ENCODE measurements at regions not wholly inside any gene's neighbourhood (a gene's known extent, or its start where the extent isn't known, plus 50 kb on each side); places are given as distances from the start of the nearest gene placed in this dataset.

GRCh38 chr10:8361510-8361844 lies 307.0 kb downstream of the GATA3 start:
- DNase-seq (ENCODE audit: low read depth, low spot score), result no peak

More at GRCh38 chr10:8361510-8361844, 307.0 kb downstream of the GATA3 start:
- H3K79me2 ChIP-seq (ENCODE audit: control insufficient read depth, insufficient read depth, low read length), result no peaks in the 10 kb centered on the region
- in situ Hi-C loops (cut with MboI) (no loop called here), intact Hi-C loops (cut with micrococcal nuclease; ENCODE audit: unreplicated experiment) (loop anchor here (10.0 kb wide), 1 partner anchor 307 kb away; the partner anchor contains the start of gene GATA3)
- RAD21 ChIA-PET (ENCODE audit: unreplicated experiment), result no interaction called here
- H3K27ac ChIP-seq (ENCODE audit: control insufficient read depth, insufficient read depth), result no peak overlapping the region
- H3K9me3 ChIP-seq (replicated peaks; ENCODE audit: control insufficient read depth, insufficient read depth, low read length), result no peaks in the 10 kb centered on the region
- TF ChIP-seq PRDM15 (CRISPR knock-in tag; IDR thresholded peaks at IDR 0.05), result no peak
- TF ChIP-seq CTCF (IDR thresholded peaks at IDR 0.05 in 2 of 3, conservative IDR thresholded peaks at IDR 0.05 in 1 of 3; ENCODE audit: control insufficient read depth in 2 of 3, extremely low read depth in 1 of 3, insufficient read depth in 1 of 3, low read depth in 3 of 3, low read length in 3 of 3), result no peak
- no peak for TF ChIP-seq ESRRA (IDR thresholded peaks at IDR 0.05; ENCODE audit: low read length)
- TF ChIP-seq IKZF2 (IDR thresholded peaks at IDR 0.05), result no peak
- no peak for TF ChIP-seq JUND (IDR thresholded peaks at IDR 0.05; ENCODE audit: low read depth, low read length)
- TF ChIP-seq ELK1 (IDR thresholded peaks at IDR 0.05; ENCODE audit: low read depth, low read length), result no peak
- no peak for TF ChIP-seq E4F1 (IDR thresholded peaks at IDR 0.05; ENCODE audit: borderline replicate concordance, partially characterized antibody)
- no peak for TF ChIP-seq BCL11A (IDR thresholded peaks at IDR 0.05; ENCODE audit: low read depth, low read length)
- no peak for TF ChIP-seq ATF7 (IDR thresholded peaks at IDR 0.05; ENCODE audit: low read depth)
- no peak for TF ChIP-seq MTA3 (IDR thresholded peaks at IDR 0.05; ENCODE audit: borderline replicate concordance, low read length)
- no peak for TF ChIP-seq NR2C1 (IDR thresholded peaks at IDR 0.05)
- no peak for TF ChIP-seq ATF2 (IDR thresholded peaks at IDR 0.05; ENCODE audit: low read length)
- TF ChIP-seq HDGF (IDR thresholded peaks at IDR 0.05), result no peak
- TF ChIP-seq YBX1 (IDR thresholded peaks at IDR 0.05), result no peak
- BruUV-seq (replicated peaks), result no TSS peak
- peak; percentile 18; the same call in 1 of the 3 replicates for ATAC-seq
- 0% methylated on average over 2 of the region's 2 CpGs for WGBS (ENCODE audit: insufficient coverage, insufficient replicate concordance, low lambda C conversion rate, missing lambda C conversion rate)
- no peak overlapping the region for H3K9ac ChIP-seq (ENCODE audit: control insufficient read depth, insufficient read depth, low read length)
- CTCF ChIA-PET, result interaction anchor here (0.7 kb wide), 1 partner anchor 10 kb away, joined by 3 read pairs; no protein-coding TSS in a partner anchor
- no peaks in the 10 kb centered on the region for H4K20me1 ChIP-seq (ENCODE audit: control insufficient read depth, insufficient read depth)
- SMC1A ChIA-PET (ENCODE audit: uncharacterized antibody, unreplicated experiment), result no interaction called here
- H3K36me3 ChIP-seq (ENCODE audit: control insufficient read depth in 2 of 2, insufficient read depth in 2 of 2, low read length in 1 of 2), result no peaks in the 10 kb centered on the region
- peaks cover 2% of the 10 kb centered on the region for H3K4me1 ChIP-seq (ENCODE audit: control insufficient read depth, insufficient read depth, low read length)
- POLR2A ChIA-PET, result no interaction called here
- FAIRE-seq, result no peak
- H3K4me2 ChIP-seq (ENCODE audit: control insufficient read depth, insufficient read depth), result no peak overlapping the region
- H2AFZ ChIP-seq (ENCODE audit: control insufficient read depth, low read depth, low read length), result no peak overlapping the region
- H3K27me3 ChIP-seq (replicated peaks in 1 of 2; ENCODE audit: control insufficient read depth in 2 of 2, insufficient read depth in 2 of 2, low read length in 1 of 2), result no peaks in the 10 kb centered on the region
- H3K4me3 ChIP-seq, result no peak overlapping the region
